Cardiac muscle cell (in vitro differentiated cells and primary cell): ENCODE measurements at regions not wholly inside any gene's neighbourhood (a gene's known extent, or its start where the extent isn't known, plus 50 kb on each side); places are given as distances from the start of the nearest gene placed in this dataset.

Source experiments
- DNase-seq, 2 donors: peaks; one replicate each; pipeline versions ENCODE4 v3.0.0 to v3.0.0-alpha.2; 2010 to 2017; ENCODE audit warnings: low read depth in 1 of 2, low spot score in 1 of 2
- H3K27ac ChIP-seq: fragments of 200-600 bp; sonication (generic); 2 replicates; pipeline ENCODE4 v1.5.1; 2016
- H3K27me3 ChIP-seq: fragments of 200-600 bp; sonication (generic); 2 replicates; pipeline ENCODE4 v1.6.0; 2016; ENCODE audit warnings: control low read depth
- H3K36me3 ChIP-seq: fragments of 200-600 bp; sonication (generic); 2 replicates; pipeline ENCODE4 v1.5.1; 2016; ENCODE audit warnings: control low read depth
- H3K4me1 ChIP-seq: fragments of 200-600 bp; sonication (generic); 2 replicates; pipeline ENCODE4 v1.8.1; 2017; ENCODE audit warnings: low read depth, mild to moderate bottlenecking, mixed run types
- H3K4me3 ChIP-seq: fragments of 200-600 bp; sonication (generic); 2 replicates; pipeline ENCODE4 v1.5.1; 2016; ENCODE audit warnings: mild to moderate bottlenecking
- H3K9me3 ChIP-seq: fragments of 200-600 bp; sonication (generic); 2 replicates; pipeline ENCODE4 v1.5.1; 2017; ENCODE audit warnings: low read depth, mild to moderate bottlenecking, control low read depth
- CTCF ChIP-seq: IDR thresholded peaks from 2 replicates; pipeline ENCODE4 v1.5.1; 2012; ENCODE audit warnings: low read depth, mild to moderate bottlenecking, low read length

- no peak for TF ChIP-seq CTCF
- Histone ChIP-seq H3K27ac (no peak overlapping the region), H3K4me1 (no peaks in the 10 kb centered on the region), H3K4me3 (no peak overlapping the region), H3K9me3 (no peaks in the 10 kb centered on the region), H3K36me3 (no peaks in the 10 kb centered on the region), H3K27me3 (no peaks in the 10 kb centered on the region)
- DNase-seq = no peak
Observed at GRCh38 chr3:81406318-81406717, 355.1 kb downstream of the GBE1 start.

- peak in 1 of 2 donors; percentile 40 for DNase-seq
- no peaks in the 10 kb centered on the region for H3K36me3 ChIP-seq
- no peak for TF ChIP-seq CTCF
Observed at GRCh38 chr3:81395739-81396513, 365.5 kb downstream of the GBE1 start.

GRCh38 chr3:81394651-81395524 lies 366.6 kb downstream of the GBE1 start:
- TF ChIP-seq CTCF = no peak
- DNase-seq = no peak
- Histone ChIP-seq H3K4me3 (no peak overlapping the region), H3K4me1 (no peaks in the 10 kb centered on the region), H3K27ac (no peak overlapping the region), H3K36me3 (no peaks in the 10 kb centered on the region), H3K27me3 (no peaks in the 10 kb centered on the region), H3K9me3 (no peaks in the 10 kb centered on the region)

More at GRCh38 chr3:81395739-81396513, 365.5 kb downstream of the GBE1 start:
- H3K4me1 ChIP-seq = no peaks in the 10 kb centered on the region
- no peak overlapping the region for H3K4me3 ChIP-seq
- no peaks in the 10 kb centered on the region for H3K27me3 ChIP-seq
- no peaks in the 10 kb centered on the region for H3K9me3 ChIP-seq
- no peak overlapping the region for H3K27ac ChIP-seq

- DNase-seq = no peak
- no peak overlapping the region for H3K27ac ChIP-seq
- no peak overlapping the region for H3K4me3 ChIP-seq
Observed at GRCh38 chr3:81393251-81393650, 368.2 kb downstream of the GBE1 start.

GRCh38 chr3:81390796-81391195 lies 370.6 kb downstream of the GBE1 start:
- TF ChIP-seq CTCF = no peak
- no peak overlapping the region for H3K4me3 ChIP-seq
- no peaks in the 10 kb centered on the region for H3K27me3 ChIP-seq
- H3K9me3 ChIP-seq = no peaks in the 10 kb centered on the region
- no peaks in the 10 kb centered on the region for H3K4me1 ChIP-seq
- no peak for DNase-seq
- H3K27ac ChIP-seq = no peak overlapping the region
- no peaks in the 10 kb centered on the region for H3K36me3 ChIP-seq

More at GRCh38 chr3:81393251-81393650, 368.2 kb downstream of the GBE1 start:
- no peaks in the 10 kb centered on the region for H3K9me3 ChIP-seq
- H3K36me3 ChIP-seq = no peaks in the 10 kb centered on the region
- no peak for TF ChIP-seq CTCF
- H3K4me1 ChIP-seq = no peaks in the 10 kb centered on the region
- no peaks in the 10 kb centered on the region for H3K27me3 ChIP-seq
